ENCODE measurements at regions not wholly inside any gene's neighbourhood (a gene's known extent, or its start where the extent isn't known, plus 50 kb on each side); places are given as distances from the start of the nearest gene placed in this dataset.

GRCh38 chr7:11266101-11266500, 292.4 kb downstream of the PHF14 start:
- Histone ChIP-seq H3K9ac (replicated peaks; ENCODE audit: extremely low read depth, insufficient read depth, low read length) (no peak overlapping the region), H3K27me3 (ENCODE audit: control insufficient read depth in 2 of 2, insufficient read depth in 2 of 2, low read length in 2 of 2) (no peaks in the 10 kb centered on the region), H3K27ac (ENCODE audit: insufficient read depth, low read depth, low read length) (no peak overlapping the region), H4K20me1 (replicated peaks; ENCODE audit: control insufficient read depth, extremely low read depth, insufficient read depth, low read length) (no peaks in the 10 kb centered on the region), H3K4me2 (ENCODE audit: insufficient read depth, low read length) (no peak overlapping the region), H2AFZ (ENCODE audit: low read depth, low read length) (no peak overlapping the region), H3K79me2 (ENCODE audit: control insufficient read depth, insufficient read depth, low read length) (no peaks in the 10 kb centered on the region), H3K4me3 (replicated peaks in 1 of 3; ENCODE audit: insufficient read depth in 1 of 3, low read depth in 1 of 3, low read length in 3 of 3) (no peak overlapping the region), H3K4me1 (ENCODE audit: control insufficient read depth, extremely low read depth, insufficient read depth, low read length) (no peaks in the 10 kb centered on the region), H3K36me3 (ENCODE audit: control insufficient read depth in 2 of 2, extremely low read depth in 1 of 2, insufficient read depth in 2 of 2, low read length in 2 of 2) (no peaks in the 10 kb centered on the region), H3K9me1 (replicated peaks; ENCODE audit: control insufficient read depth, extremely low read depth, insufficient read depth, low read length) (no peaks in the 10 kb centered on the region), H3K9me3 (replicated peaks; ENCODE audit: control insufficient read depth, insufficient read depth, low read length) (no peaks in the 10 kb centered on the region)
- intact Hi-C loops (cut with micrococcal nuclease), result no loop called here
- TF ChIP-seq, protein P1, sequence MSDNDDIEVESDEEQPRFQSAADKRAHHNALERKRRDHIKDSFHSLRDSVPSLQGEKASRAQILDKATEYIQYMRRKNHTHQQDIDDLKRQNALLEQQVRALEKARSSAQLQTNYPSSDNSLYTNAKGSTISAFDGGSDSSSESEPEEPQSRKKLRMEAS (IDR thresholded peaks at IDR 0.05; ENCODE audit: insufficient read depth, insufficient read length), result no peak
- TF ChIP-seq POLR2A (IDR thresholded peaks at IDR 0.05; ENCODE audit: low read depth, low read length) (no peak), CTCF (IDR thresholded peaks at IDR 0.05; ENCODE audit: extremely low read depth in 1 of 2, insufficient read depth in 1 of 2, low read depth in 1 of 2, low read length in 2 of 2) (no peak), FOS (IDR thresholded peaks at IDR 0.05; ENCODE audit: borderline replicate concordance, insufficient read depth, low read length) (no peak), POLR2AphosphoS5 (IDR thresholded peaks at IDR 0.05; ENCODE audit: insufficient read depth, low read depth, low read length) (no peak), GATA2 (IDR thresholded peaks at IDR 0.05; ENCODE audit: insufficient read depth, insufficient read length, low read depth, low read length) (no peak), MYC (IDR thresholded peaks at IDR 0.05; ENCODE audit: low read depth, low read length) (no peak), JUN (IDR thresholded peaks at IDR 0.05; ENCODE audit: borderline replicate concordance, insufficient read depth, insufficient read length, low read depth) (no peak), EZH2 (IDR thresholded peaks at IDR 0.05; ENCODE audit: borderline replicate concordance, low read depth, low read length, severe bottlenecking) (no peak)
- ChIA-PET CTCF (no interaction called here), POLR2A (no interaction called here)
- no peak for FAIRE-seq
- dilution Hi-C loops (cut with MboI; ENCODE audit: extremely low pct_ligation_motif_present, low sequenced_read_pairs), result no loop called here
- no peak for DNase-seq (ENCODE audit: low read depth, low spot score)
- BruUV-seq (replicated peaks), result no TSS peak

Measured in endothelial cell of umbilical vein (primary cell).